ENCODE measurements at regions not wholly inside any gene's neighbourhood (a gene's known extent, or its start where the extent isn't known, plus 50 kb on each side); places are given as distances from the start of the nearest gene placed in this dataset.

DNA sequence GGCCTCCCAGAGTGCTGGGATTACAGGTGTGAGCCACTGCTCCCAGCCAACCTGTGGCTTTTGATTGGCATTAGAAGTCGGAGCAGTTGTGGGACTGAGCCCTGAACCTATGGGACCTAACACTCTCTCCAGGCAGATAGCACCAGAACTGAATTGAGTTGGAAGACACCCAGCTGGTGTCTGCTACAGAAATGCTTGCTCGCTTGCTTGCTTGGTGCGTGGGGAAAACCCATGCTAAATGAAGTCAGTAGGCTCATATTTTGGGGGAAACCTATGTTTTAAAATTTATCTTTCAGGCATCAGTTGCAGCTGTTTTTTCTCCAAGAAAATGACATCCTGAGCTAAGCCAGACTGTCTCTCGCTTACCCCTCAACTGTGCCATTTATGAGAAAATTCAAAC lies 158.5 kb upstream of the RFC3 start:
- Histone ChIP-seq H2BK5ac (ENCODE audit: low read depth, low read length, poor library complexity, severe bottlenecking) (no peak overlapping the region), H2BK15ac (ENCODE audit: low read depth, poor library complexity, severe bottlenecking) (no peak overlapping the region), H3K14ac (ENCODE audit: low read length in 2 of 2) (no peak overlapping the region), H2AK5ac (ENCODE audit: low read length, severe bottlenecking) (no peak overlapping the region), H3K36me3 (ENCODE audit: control insufficient read depth in 1 of 2, insufficient read depth in 2 of 2, low read depth in 1 of 2, low read length in 2 of 2) (no peaks in the 10 kb centered on the region), H3K4me1 (ENCODE audit: control insufficient read depth, insufficient read depth, low read depth, low read length) (no peaks in the 10 kb centered on the region), H3K4ac (ENCODE audit: low read depth in 1 of 2, low read length in 2 of 2) (no peak overlapping the region), H4K8ac (ENCODE audit: low read length) (no peak overlapping the region), H3K18ac (ENCODE audit: low read depth in 1 of 2, low read length in 2 of 2) (no peak overlapping the region), H3K4me2 (ENCODE audit: low read length, poor library complexity, severe bottlenecking) (no peak overlapping the region), H2AFZ (ENCODE audit: low read depth, low read length) (no peak overlapping the region), H2BK120ac (ENCODE audit: low read depth, low read length) (no peak overlapping the region), H3K79me1 (replicated peaks; ENCODE audit: low read length, poor library complexity, severe bottlenecking) (no peaks in the 10 kb centered on the region), H3K9me3 (ENCODE audit: control insufficient read depth, low read length) (no peaks in the 10 kb centered on the region), H3K23ac (ENCODE audit: low read length in 2 of 2) (no peak overlapping the region), H3K4me3 (ENCODE audit: insufficient read depth in 1 of 2, low read depth in 1 of 2, low read length in 2 of 2) (no peak overlapping the region), H4K91ac (ENCODE audit: low read length) (no peak overlapping the region), H3K27ac (ENCODE audit: low read length, poor library complexity, severe bottlenecking) (no peak overlapping the region), H2BK12ac (ENCODE audit: low read length in 2 of 2) (no peak overlapping the region), H3K9ac (ENCODE audit: low read length) (no peak overlapping the region), H3K27me3 (ENCODE audit: control insufficient read depth in 1 of 2, insufficient read depth in 1 of 2, low read length in 2 of 2) (no peaks in the 10 kb centered on the region)
- DNase-seq = no peak
- 54% methylated on average over 3 of the region's 4 CpGs for WGBS

DNA sequence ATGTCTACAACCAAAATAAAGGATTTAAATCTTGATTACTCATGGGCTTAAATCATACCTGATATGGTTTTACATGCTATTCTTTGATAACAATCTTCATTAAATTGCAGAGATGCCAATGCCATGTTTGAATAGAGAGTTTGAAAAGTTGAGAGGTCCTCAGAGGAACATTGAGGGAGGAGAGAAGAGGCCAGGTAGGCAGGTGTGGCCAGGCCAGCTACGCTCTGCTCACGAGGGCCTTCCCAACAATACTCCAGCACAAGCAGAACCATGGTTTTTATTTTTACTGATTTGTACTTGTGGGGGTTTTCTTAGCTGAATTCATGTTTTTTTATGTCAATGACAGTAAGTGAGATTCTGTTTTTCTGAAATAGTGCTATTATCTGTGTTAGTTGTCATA lies 158.1 kb upstream of the RFC3 start:
- Histone ChIP-seq H3K9ac (ENCODE audit: low read length) (no peak overlapping the region), H3K27me3 (ENCODE audit: control insufficient read depth in 1 of 2, insufficient read depth in 1 of 2, low read length in 2 of 2) (no peaks in the 10 kb centered on the region), H2BK12ac (ENCODE audit: low read length in 2 of 2) (no peak overlapping the region), H2BK5ac (ENCODE audit: low read depth, low read length, poor library complexity, severe bottlenecking) (no peak overlapping the region), H3K23ac (ENCODE audit: low read length in 2 of 2) (no peak overlapping the region), H3K79me1 (replicated peaks; ENCODE audit: low read length, poor library complexity, severe bottlenecking) (no peaks in the 10 kb centered on the region), H3K4ac (ENCODE audit: low read depth in 1 of 2, low read length in 2 of 2) (no peak overlapping the region), H3K9me3 (ENCODE audit: control insufficient read depth, low read length) (no peaks in the 10 kb centered on the region), H2BK120ac (ENCODE audit: low read depth, low read length) (no peak overlapping the region), H3K4me3 (ENCODE audit: insufficient read depth in 1 of 2, low read depth in 1 of 2, low read length in 2 of 2) (no peak overlapping the region), H4K8ac (ENCODE audit: low read length) (no peak overlapping the region), H3K4me1 (ENCODE audit: control insufficient read depth, insufficient read depth, low read depth, low read length) (no peaks in the 10 kb centered on the region), H2AK5ac (ENCODE audit: low read length, severe bottlenecking) (no peak overlapping the region), H3K4me2 (ENCODE audit: low read length, poor library complexity, severe bottlenecking) (no peak overlapping the region), H2BK15ac (ENCODE audit: low read depth, poor library complexity, severe bottlenecking) (no peak overlapping the region), H3K18ac (ENCODE audit: low read depth in 1 of 2, low read length in 2 of 2) (no peak overlapping the region), H3K27ac (ENCODE audit: low read length, poor library complexity, severe bottlenecking) (no peak overlapping the region), H2AFZ (ENCODE audit: low read depth, low read length) (no peak overlapping the region), H4K91ac (ENCODE audit: low read length) (no peak overlapping the region), H3K14ac (ENCODE audit: low read length in 2 of 2) (no peak overlapping the region), H3K36me3 (ENCODE audit: control insufficient read depth in 1 of 2, insufficient read depth in 2 of 2, low read depth in 1 of 2, low read length in 2 of 2) (no peaks in the 10 kb centered on the region)
- WGBS = no CpG with 5 or more reads among the region's 2 CpGs
- DNase-seq = no peak

GRCh38 chr13:33662392-33662791 lies 155.6 kb upstream of the RFC3 start:
- Histone ChIP-seq H4K91ac (ENCODE audit: low read length) (no peak overlapping the region), H3K4ac (ENCODE audit: low read depth in 1 of 2, low read length in 2 of 2) (no peak overlapping the region), H2BK5ac (ENCODE audit: low read depth, low read length, poor library complexity, severe bottlenecking) (no peak overlapping the region), H3K4me1 (ENCODE audit: control insufficient read depth, insufficient read depth, low read depth, low read length) (no peaks in the 10 kb centered on the region), H3K9me3 (ENCODE audit: control insufficient read depth, low read length) (no peaks in the 10 kb centered on the region), H3K23ac (ENCODE audit: low read length in 2 of 2) (no peak overlapping the region), H3K36me3 (ENCODE audit: control insufficient read depth in 1 of 2, insufficient read depth in 2 of 2, low read depth in 1 of 2, low read length in 2 of 2) (no peaks in the 10 kb centered on the region), H3K4me2 (ENCODE audit: low read length, poor library complexity, severe bottlenecking) (no peak overlapping the region), H3K9ac (ENCODE audit: low read length) (no peak overlapping the region), H2AFZ (ENCODE audit: low read depth, low read length) (no peak overlapping the region), H2BK12ac (ENCODE audit: low read length in 2 of 2) (no peak overlapping the region), H3K18ac (ENCODE audit: low read depth in 1 of 2, low read length in 2 of 2) (no peak overlapping the region), H3K27ac (ENCODE audit: low read length, poor library complexity, severe bottlenecking) (no peak overlapping the region), H2AK5ac (ENCODE audit: low read length, severe bottlenecking) (no peak overlapping the region), H4K8ac (ENCODE audit: low read length) (no peak overlapping the region), H2BK120ac (ENCODE audit: low read depth, low read length) (no peak overlapping the region), H3K14ac (ENCODE audit: low read length in 2 of 2) (no peak overlapping the region), H3K4me3 (ENCODE audit: insufficient read depth in 1 of 2, low read depth in 1 of 2, low read length in 2 of 2) (no peak overlapping the region), H3K27me3 (ENCODE audit: control insufficient read depth in 1 of 2, insufficient read depth in 1 of 2, low read length in 2 of 2) (no peaks in the 10 kb centered on the region), H3K79me1 (replicated peaks; ENCODE audit: low read length, poor library complexity, severe bottlenecking) (no peaks in the 10 kb centered on the region), H2BK15ac (ENCODE audit: low read depth, poor library complexity, severe bottlenecking) (no peak overlapping the region)
- 78% methylated on average over 4 of the region's 4 CpGs for WGBS
- no peak for DNase-seq

GRCh38 chr13:33665626-33666175 lies 152.2 kb upstream of the RFC3 start:
- Histone ChIP-seq H2AK5ac (ENCODE audit: low read length, severe bottlenecking) (no peak overlapping the region), H3K4me1 (ENCODE audit: control insufficient read depth, insufficient read depth, low read depth, low read length) (peaks cover 1% of the 10 kb centered on the region), H3K4me3 (ENCODE audit: insufficient read depth in 1 of 2, low read depth in 1 of 2, low read length in 2 of 2) (no peak overlapping the region), H3K9me3 (ENCODE audit: control insufficient read depth, low read length) (no peaks in the 10 kb centered on the region), H3K79me1 (replicated peaks; ENCODE audit: low read length, poor library complexity, severe bottlenecking) (no peaks in the 10 kb centered on the region), H3K4me2 (ENCODE audit: low read length, poor library complexity, severe bottlenecking) (no peak overlapping the region), H2BK12ac (ENCODE audit: low read length in 2 of 2) (no peak overlapping the region), H3K23ac (ENCODE audit: low read length in 2 of 2) (no peak overlapping the region), H2AFZ (ENCODE audit: low read depth, low read length) (no peak overlapping the region), H3K14ac (ENCODE audit: low read length in 2 of 2) (no peak overlapping the region), H4K91ac (ENCODE audit: low read length) (no peak overlapping the region), H3K18ac (ENCODE audit: low read depth in 1 of 2, low read length in 2 of 2) (no peak overlapping the region), H3K36me3 (ENCODE audit: control insufficient read depth in 1 of 2, insufficient read depth in 2 of 2, low read depth in 1 of 2, low read length in 2 of 2) (no peaks in the 10 kb centered on the region), H2BK15ac (ENCODE audit: low read depth, poor library complexity, severe bottlenecking) (no peak overlapping the region), H3K27ac (ENCODE audit: low read length, poor library complexity, severe bottlenecking) (no peak overlapping the region), H2BK5ac (ENCODE audit: low read depth, low read length, poor library complexity, severe bottlenecking) (no peak overlapping the region), H3K9ac (ENCODE audit: low read length) (no peak overlapping the region), H3K27me3 (ENCODE audit: control insufficient read depth in 1 of 2, insufficient read depth in 1 of 2, low read length in 2 of 2) (no peaks in the 10 kb centered on the region), H4K8ac (ENCODE audit: low read length) (no peak overlapping the region), H3K4ac (ENCODE audit: low read depth in 1 of 2, low read length in 2 of 2) (no peak overlapping the region), H2BK120ac (ENCODE audit: low read depth, low read length) (no peak overlapping the region)
- DNase-seq = no peak
- 76% methylated on average over 3 of the region's 4 CpGs for WGBS
